HG03457 (cell line): ENCODE measurements at regions not wholly inside any gene's neighbourhood (a gene's known extent, or its start where the extent isn't known, plus 50 kb on each side); places are given as distances from the start of the nearest gene placed in this dataset.
"Not testable (repeated sequence)": the region's sequence is repeated elsewhere in the genome, so short reads cannot be mapped to it uniquely, and the experiment has no call there.

ENCODE experiments used
- ATAC-seq: cut with Tn5 transposase; IDR thresholded peaks from one replicate; pipeline ENCODE4 v1.9.1; 2021; ENCODE audit warnings: moderate number of reproducible peaks; ENCODE audit not compliant: unreplicated experiment

DNA sequence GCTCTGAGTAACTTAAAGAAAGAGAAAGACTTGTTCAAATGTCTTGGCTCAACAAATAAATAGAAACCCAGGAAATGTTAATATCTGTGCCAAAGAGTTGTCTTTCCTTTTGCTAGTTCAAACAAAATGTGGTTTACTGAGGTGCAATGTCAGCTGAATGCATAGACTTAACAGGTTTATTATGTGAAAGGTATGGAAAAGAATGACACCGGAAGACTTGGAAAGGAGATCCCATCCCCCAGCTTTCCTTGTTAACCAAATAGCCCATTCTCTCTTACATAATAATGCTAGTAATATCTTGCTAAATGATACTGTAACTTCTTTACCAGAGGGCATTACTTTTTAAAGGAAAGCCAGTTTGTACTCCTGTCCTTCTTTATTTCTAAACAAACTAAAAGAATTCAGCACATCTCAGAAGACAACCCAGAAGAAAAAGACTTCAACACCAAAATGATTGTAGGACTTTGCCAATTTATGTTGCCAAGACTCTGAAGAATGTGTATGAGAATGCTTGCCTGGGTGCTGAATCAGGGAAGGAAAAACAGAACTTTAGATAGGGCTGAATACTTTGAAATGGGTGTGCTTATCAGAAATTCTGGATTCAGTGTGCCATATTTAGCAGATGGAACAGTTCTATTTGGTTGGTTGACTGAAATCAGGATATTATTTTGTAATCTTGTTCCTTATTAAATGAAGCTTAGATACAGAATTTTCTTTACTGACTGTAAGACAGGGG is 344.1 kb downstream of the TMEM38B start:
- ATAC-seq, result no peak

DNA sequence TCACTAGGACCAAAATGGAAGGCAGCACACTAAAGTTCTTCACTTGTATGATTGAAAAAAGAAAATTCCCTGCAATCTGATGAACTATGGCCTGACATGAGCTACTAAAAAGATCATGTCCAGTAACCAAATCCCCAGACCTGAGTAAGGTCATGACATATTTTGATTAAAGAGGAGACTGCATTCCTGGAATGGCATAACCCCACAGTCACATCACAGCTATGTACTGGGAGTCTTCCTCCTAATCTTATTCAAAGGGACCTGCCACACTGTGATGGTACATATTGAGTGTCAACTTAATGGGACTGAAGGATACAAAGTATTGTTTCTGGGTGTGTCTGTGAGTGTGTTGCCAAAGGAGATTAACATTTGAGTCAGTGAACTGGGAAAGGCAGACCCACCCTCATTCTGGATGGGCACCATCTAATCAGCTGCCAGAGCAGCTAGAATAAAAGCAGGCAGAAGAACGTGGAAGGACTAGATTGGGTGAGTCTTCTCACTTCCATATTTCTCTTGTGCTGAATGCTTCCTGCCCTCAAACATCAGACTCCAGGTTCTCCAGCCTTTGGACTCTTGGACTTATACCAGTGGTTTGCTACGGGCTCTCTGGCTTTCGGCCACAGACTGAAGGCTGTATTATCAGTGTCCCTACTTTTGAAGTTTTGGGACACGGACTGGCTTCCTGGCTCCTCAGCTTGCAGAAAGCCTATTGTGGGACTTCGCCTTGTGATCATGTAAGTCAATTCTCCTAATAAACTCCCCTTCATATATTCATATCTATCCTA is 345.0 kb downstream of the TMEM38B start:
- no peak for ATAC-seq

GRCh38 chr9:106041920-106042319 is 347.6 kb downstream of the TMEM38B start:
- ATAC-seq, result not testable (repeated sequence)

DNA sequence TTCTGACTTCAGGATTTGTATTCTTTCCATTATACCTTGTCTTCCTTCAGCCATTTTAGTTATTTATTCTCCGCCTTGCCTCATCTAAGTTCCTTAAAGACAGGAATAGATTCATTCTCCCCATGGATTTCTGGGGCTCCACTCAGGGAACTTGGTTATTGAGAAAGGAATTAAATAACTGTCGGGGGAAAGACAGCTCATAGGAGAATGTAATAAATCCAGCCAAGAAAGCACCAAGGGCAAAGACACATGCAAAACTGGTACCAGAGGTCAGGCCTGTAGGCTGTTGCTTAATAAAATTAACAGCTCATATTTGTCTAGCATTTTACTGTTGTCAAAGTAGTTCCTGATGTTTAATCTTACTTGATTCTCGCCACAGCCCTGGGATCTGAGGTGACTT is 357.2 kb downstream of the TMEM38B start:
- no peak for ATAC-seq

GRCh38 chr9:106052166-106052565 is 357.8 kb downstream of the TMEM38B start:
- no peak for ATAC-seq

- ATAC-seq, result no peak
Observed at GRCh38 chr9:106052735-106053134, 358.4 kb downstream of the TMEM38B start.

DNA sequence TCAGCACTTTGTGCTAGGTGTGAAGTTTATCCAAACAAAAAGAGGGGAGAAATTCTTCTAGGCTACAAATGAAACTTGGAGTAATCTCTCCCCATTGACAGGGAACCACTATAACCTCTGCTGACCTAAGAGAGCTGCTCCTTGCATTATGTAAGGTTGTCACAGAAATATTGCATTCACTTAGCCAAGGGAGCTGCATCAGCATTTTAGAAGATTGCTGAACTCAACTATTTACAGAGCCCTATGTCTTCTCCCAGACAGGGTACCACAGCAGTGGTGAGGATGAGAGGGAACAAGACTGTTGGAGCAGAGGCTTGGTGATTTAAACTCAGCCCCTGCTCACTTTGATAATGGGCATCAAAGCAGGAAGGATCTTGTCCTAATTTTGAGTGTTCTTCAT is 362.0 kb downstream of the TMEM38B start:
- no peak for ATAC-seq

- ATAC-seq, result no peak
Observed at GRCh38 chr9:106058460-106058859, 364.1 kb downstream of the TMEM38B start.

GRCh38 chr9:106059886-106060285 is 365.5 kb downstream of the TMEM38B start:
- ATAC-seq, result no peak

DNA sequence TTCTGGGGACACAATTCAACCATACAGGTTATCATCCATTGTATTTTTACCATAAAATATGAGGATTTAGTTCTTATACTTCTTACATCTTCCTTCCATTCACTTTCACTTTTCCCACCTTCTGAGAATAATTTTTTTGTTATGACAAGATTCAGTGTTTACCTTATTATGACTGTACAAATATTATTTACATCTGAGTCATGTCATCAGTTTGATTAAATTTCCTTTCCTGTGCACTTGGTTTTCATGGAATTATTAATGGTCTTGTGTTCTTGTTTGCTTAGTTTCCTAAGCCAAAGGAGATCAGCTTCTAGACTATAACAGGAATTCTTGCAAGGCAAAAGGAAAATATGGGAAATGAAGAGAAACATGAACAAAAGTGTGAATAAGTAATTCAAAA is 366.5 kb downstream of the TMEM38B start:
- no peak for ATAC-seq

DNA sequence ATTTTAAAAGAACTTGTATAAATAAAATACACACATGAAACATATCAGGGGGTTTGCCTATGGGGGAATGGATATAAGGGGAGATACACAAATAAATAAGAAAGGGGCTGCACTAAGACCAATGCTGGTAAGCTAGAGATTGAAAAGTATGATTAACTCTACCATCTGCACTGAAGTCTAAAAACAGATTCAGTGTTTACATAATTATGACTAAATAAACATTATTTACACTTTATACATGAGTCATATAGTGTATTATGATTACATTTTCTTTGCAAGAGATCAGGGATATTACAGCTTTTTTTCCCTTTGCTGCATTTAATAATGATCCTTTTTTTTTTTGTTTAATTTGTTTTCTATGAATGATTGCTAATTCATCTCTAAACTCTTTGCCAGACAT is 367.9 kb downstream of the TMEM38B start:
- no peak for ATAC-seq

DNA sequence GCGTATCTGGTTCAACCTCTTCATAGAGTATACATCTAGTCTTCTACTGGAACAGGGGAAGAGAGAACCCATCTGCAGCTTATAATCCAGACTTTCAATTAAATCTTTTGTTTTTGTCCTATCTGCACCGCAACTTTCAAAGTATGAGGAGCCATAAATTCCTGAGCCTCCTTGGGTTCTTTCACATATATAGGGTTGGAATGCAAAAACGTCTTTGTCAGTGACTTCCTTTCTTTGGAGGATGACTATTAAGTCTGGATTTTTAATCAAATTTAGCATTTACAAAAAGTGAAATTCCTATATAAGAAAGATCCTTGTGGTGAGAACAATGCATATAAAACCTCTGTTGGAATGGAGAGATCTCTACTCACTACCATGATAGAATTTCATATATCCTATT is 370.8 kb downstream of the TMEM38B start:
- no peak for ATAC-seq

DNA sequence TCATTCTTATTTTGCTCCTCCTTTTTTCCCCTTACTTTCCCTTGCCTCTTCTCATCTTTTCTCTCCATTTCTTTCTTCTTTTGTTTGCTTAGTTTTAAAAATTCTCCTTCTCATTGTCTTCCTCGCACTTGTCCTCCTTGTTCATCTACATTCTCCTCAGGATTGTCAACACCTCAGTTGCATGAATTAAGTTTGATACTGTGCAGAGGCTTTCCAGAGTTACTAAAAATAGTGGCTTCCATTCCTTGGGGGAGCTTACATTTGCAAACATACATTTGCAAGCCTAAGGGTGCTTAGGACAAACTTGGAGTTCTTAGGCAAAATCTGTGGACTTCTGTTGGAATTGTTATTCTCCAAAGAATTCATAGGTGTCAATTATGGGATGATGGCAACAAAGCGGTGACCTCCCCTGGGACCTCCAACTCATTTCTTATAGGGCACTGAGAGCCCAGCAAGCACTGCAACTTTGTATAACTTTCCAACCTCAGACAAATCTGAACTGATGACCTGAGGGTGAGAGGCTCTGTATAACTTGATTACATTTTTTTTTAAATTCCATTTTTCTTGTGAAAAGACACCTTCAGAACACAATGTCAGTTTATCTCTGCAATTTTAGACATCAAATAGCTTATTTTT is 371.4 kb downstream of the TMEM38B start:
- ATAC-seq, result no peak

- no peak for ATAC-seq
Observed at GRCh38 chr9:106066940-106067524, 372.7 kb downstream of the TMEM38B start.

DNA sequence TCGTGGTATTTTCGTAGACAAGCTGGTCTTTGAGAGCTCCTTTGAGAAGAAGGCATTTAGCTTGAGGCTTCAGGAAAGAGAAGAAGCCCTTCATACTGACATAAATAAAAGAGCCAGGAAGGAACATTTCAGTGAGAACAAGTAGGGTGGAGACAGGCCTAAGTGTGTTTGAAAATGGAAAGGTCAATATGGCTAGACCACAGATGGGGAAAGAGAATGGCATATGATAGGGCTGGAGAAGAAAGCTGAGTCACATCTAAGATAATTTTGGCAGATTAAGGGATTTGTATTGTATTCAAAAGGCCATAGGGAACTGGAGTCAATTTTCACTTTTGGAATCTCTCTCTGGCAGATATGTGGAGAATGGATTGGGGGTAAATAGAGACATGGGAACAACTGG is 374.9 kb downstream of the TMEM38B start:
- ATAC-seq, result no peak

DNA sequence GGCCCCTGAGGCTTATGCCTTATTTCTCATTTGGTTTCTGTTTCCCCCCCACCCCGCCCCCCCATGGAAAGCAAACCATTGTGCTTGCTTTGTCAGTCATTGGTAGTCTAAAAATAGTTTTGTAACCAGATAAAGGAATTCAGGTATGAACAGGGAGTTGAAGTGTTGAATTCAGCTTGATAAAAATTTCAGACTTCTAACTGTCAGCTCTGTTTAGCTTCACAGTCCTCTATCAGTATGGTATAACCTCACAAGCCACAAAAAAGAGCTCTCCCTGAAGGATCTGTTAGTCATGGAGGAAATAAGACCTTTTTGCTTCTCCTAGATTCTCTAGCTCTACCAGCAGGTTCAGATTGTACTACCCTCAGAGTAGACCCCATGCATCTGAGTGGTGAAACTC is 378.1 kb downstream of the TMEM38B start:
- no peak for ATAC-seq

DNA sequence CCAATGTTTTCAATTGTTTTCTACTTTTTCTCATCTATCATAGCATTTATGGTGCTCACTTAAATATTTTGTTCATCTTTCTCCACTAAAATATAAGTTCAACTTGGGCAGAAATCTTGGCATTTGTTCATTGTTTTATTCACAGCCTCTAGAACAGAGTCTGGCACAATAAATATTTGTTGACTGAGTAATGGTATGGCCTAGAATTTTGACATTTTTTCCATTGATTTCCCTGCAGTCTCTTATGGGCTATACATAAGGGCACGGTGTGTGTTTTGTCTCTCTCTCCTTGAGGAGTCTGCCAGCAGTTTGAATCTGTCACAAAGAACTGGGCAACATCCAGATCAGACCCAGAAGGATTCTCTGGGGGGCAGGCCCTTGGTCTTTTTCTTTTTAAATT is 379.7 kb downstream of the TMEM38B start:
- ATAC-seq, result no peak

DNA sequence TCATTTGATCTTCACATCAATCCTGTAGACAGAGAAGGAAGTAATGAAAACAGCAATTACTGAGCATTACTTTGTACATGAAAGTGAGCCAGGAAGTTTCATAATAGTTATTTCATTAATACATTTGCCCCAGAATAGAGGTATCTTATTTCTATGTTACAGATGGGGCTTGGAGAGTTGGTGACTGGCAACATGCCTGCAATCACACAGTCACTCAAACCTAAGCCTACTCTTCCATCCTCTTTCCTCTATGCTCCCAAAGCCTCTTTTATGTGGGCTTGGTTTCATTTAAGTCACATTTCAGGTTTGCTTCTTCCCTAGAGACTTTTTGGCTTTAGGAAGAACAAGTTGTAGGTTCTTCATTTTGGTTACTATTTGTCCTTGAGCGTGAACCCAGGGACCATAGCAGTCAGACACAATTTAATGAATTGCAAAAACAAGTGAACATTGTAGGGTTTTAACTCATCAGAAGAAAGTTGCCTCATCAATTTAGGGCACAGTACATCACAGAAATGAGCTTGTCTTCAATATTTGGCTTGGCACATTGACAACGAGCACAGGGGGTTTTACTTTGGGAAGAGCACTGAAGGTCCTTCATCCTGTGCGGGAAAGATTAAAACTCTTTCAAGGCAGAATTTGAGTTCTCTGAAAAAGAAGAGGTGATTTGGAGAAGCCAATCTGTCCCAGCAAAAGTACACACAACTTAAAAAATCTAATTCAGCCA is 381.1 kb downstream of the TMEM38B start:
- no peak for ATAC-seq

DNA sequence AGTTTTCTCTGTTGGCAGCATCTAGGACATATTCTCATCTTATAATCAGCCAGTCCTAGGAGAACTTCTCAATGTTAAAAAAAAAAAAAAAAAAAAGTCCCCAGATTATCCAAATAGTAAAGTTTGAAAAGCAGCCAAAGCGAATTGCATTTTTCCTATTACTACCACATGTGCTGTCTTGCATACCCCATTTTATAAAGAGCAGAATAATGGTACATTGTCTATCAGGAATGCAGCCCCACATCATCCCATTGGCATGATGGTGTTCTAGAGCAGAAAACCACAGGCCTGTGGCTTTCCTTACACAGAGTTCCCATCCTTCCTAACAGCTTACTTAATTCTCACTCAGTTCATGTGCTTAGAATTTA is 381.6 kb downstream of the TMEM38B start:
- no peak for ATAC-seq

DNA sequence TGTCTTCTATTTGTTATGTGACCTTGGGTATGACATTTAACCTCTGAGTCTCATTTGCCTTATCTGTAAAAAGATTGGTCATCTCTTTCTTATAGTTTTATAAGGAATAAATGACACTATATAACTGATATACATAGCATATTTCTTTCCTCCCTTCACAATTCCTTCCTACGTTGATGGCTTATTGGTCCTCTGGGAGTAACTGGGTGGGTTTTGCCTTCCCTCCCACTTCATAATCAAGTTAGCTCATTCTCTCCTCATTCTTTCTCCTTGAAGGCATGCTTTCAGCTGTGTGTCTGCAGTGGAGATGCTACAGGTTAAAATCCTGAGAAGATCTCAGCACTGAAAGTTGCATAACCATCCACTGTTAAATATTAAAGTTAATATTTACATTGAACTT is 382.4 kb downstream of the TMEM38B start:
- no peak for ATAC-seq

- ATAC-seq, result no peak
Observed at GRCh38 chr9:106077731-106078130, 383.4 kb downstream of the TMEM38B start.
